HCT116 (cell line): ENCODE measurements at regions not wholly inside any gene's neighbourhood (a gene's known extent, or its start where the extent isn't known, plus 50 kb on each side); places are given as distances from the start of the nearest gene placed in this dataset.

Source experiments
- ATAC-seq: fragments of 200-7000 bp; cut with Tn5 transposase; 2 replicates; pipeline ENCODE4 v1.9.1; 2020; ENCODE audit warnings: mild to moderate bottlenecking, moderate library complexity
- BruUV-seq: library from RNA; stranded (reverse); fragments of 400-500 nt; replicated peaks from 2 replicates; lab custom pipeline; 2021; lab: Mats Ljungman, UMichigan
- CTCF ChIA-PET: fragments of 300-600 bp; sonication (Branson Sonifier 250); formaldehyde crosslinking; loops from one replicate; lab custom pipeline; 2021; ENCODE audit warnings: antibody characterized with exemption; lab: Charles Lee
- POLR2A ChIA-PET: fragments of 300-600, 350-600 bp; sonication (Branson Sonifier 250); formaldehyde crosslinking; loops from one replicate; lab custom pipeline; 2021; ENCODE audit warnings: antibody characterized with exemption; lab: Charles Lee
- RAD21 ChIA-PET, 2 experiments: fragments of 300-600 bp; sonication (Branson Sonifier 250); formaldehyde crosslinking; loops; one replicate each; lab custom pipeline; 2023; ENCODE audit warnings: low total read pairs in 2 of 2; ENCODE audit not compliant: uncharacterized antibody in 2 of 2, unreplicated experiment in 2 of 2, low non-redundant PET in 1 of 2; lab: Charles Lee
- DNase-seq: peaks from one replicate; pipeline ENCODE4 v3.0.0-alpha.2; 2010; ENCODE audit warnings: low read depth, low spot score
- H2AFZ ChIP-seq: fragments of 200-600 bp; shearing (Covaris generic), sonication (generic); 2 replicates; pipeline ENCODE4 v1.6.1; 2017; ENCODE audit warnings: low read depth, mixed run types, mixed read lengths, antibody characterized with exemption, low read length; ENCODE audit not compliant: poor library complexity, severe bottlenecking
- H3K27ac ChIP-seq: 2 replicates; pipeline ENCODE4 v1.5.1; 2012; ENCODE audit warnings: low read depth, low read length
- H3K27me3 ChIP-seq: fragments of 200-600 bp; sonication (generic); 2 replicates; pipeline ENCODE4 v1.6.1; 2016; ENCODE audit warnings: mixed run types, low read length, mixed read lengths; ENCODE audit not compliant: insufficient read depth
- H3K36me3 ChIP-seq, 2 experiments: fragments of 200-500 bp in 1 of 2; fragments of 200-600 bp in 1 of 2; sonication (Bioruptor generic) in 1 of 2; sonication (generic) in 1 of 2; 2 replicates each; pipeline versions ENCODE4 v1.5.1 to v1.6.1; 2014 to 2016; ENCODE audit warnings: low read length in 2 of 2, inconsistent platforms in 1 of 2, mixed read lengths in 1 of 2, mixed run types in 1 of 2; ENCODE audit not compliant: insufficient read depth in 2 of 2, control insufficient read depth in 1 of 2
- H3K4me1 ChIP-seq, 2 experiments: fragments of 200-600 bp in 1 of 2; sonication (generic) in 1 of 2; 2 replicates each; pipeline versions ENCODE4 v1.5.1 to v1.6.1; 2012 to 2017; ENCODE audit warnings: low read length in 2 of 2, inconsistent platforms in 1 of 2, mild to moderate bottlenecking in 1 of 2, mixed read lengths in 1 of 2, mixed run types in 1 of 2, moderate library complexity in 1 of 2; ENCODE audit not compliant: insufficient read depth in 2 of 2, control insufficient read depth in 1 of 2
- H3K4me2 ChIP-seq: fragments of 200-600 bp; sonication (generic); 2 replicates; pipeline ENCODE4 v1.6.1; 2017; ENCODE audit warnings: mixed run types, low read length, mixed read lengths
- H3K4me3 ChIP-seq, 2 experiments: fragments of 200-600 bp in 1 of 2; sonication (generic) in 1 of 2; replicated peaks in 1 of 2; 2 replicates each; pipeline ENCODE4 v1.5.1; 2011 to 2016; ENCODE audit warnings: low read length in 2 of 2, control low read depth in 1 of 2, low read depth in 1 of 2, mild to moderate bottlenecking in 1 of 2, mixed read lengths in 1 of 2, mixed run types in 1 of 2
- H3K79me2 ChIP-seq: fragments of 200-600 bp; sonication (generic); 2 replicates; pipeline ENCODE4 v1.6.1; 2017; ENCODE audit warnings: mild to moderate bottlenecking, mixed run types, low read length, moderate library complexity, mixed read lengths; ENCODE audit not compliant: insufficient read depth
- H3K9ac ChIP-seq: fragments of 200-600 bp; sonication (generic); 2 replicates; pipeline ENCODE4 v1.6.1; 2016; ENCODE audit warnings: low read length, mixed read lengths
- H3K9me2 ChIP-seq: fragments of 200-600 bp; sonication (generic), shearing (Covaris generic); 2 replicates; pipeline ENCODE4 v1.6.1; 2017; ENCODE audit warnings: mixed run types, mild to moderate bottlenecking, moderate library complexity; ENCODE audit not compliant: insufficient read depth
- H3K9me3 ChIP-seq, 2 experiments: fragments of 200-500 bp in 1 of 2; fragments of 200-600 bp in 1 of 2; sonication (Bioruptor generic) in 1 of 2; sonication (generic) in 1 of 2; 2 replicates each; pipeline ENCODE4 v1.6.1; 2014 to 2017; ENCODE audit warnings: low read length in 2 of 2, mixed read lengths in 2 of 2, inconsistent platforms in 1 of 2, low read depth in 1 of 2, mild to moderate bottlenecking in 1 of 2, mixed run types in 1 of 2, moderate library complexity in 1 of 2; ENCODE audit not compliant: control insufficient read depth in 1 of 2, insufficient read depth in 1 of 2
- H4K20me1 ChIP-seq: fragments of 200-600 bp; sonication (generic), shearing (Covaris generic); 2 replicates; pipeline ENCODE4 v1.6.1; 2017; ENCODE audit warnings: mixed run types, mild to moderate bottlenecking, moderate library complexity; ENCODE audit not compliant: insufficient read depth
- CBX3 ChIP-seq: IDR thresholded peaks from 2 replicates; pipeline ENCODE4 v1.6.1; 2012; ENCODE audit warnings: low read depth
- CEBPB ChIP-seq: IDR thresholded peaks from 2 replicates; pipeline ENCODE4 v1.6.1; 2012; ENCODE audit warnings: low read depth
- EGR1 ChIP-seq: IDR thresholded peaks from 2 replicates; pipeline ENCODE4 v1.6.1; 2012; ENCODE audit warnings: low read depth
- FOSL1 ChIP-seq: IDR thresholded peaks from 2 replicates; pipeline ENCODE4 v1.6.1; 2012; ENCODE audit warnings: low read depth
- POLR2A ChIP-seq: IDR thresholded peaks from 2 replicates; pipeline ENCODE4 v1.7.0; 2011; ENCODE audit warnings: borderline replicate concordance; ENCODE audit not compliant: insufficient read depth, insufficient read length; ENCODE audit errors: extremely low read depth
- POLR2AphosphoS5 ChIP-seq: IDR thresholded peaks from 2 replicates; pipeline ENCODE4 v1.6.1; 2011; ENCODE audit warnings: mild to moderate bottlenecking, low read depth, low read length, moderate library complexity
- SIN3A ChIP-seq: IDR thresholded peaks from 2 replicates; pipeline ENCODE4 v1.6.1; 2012; ENCODE audit warnings: low read depth
- TCF7L2 ChIP-seq: IDR thresholded peaks from 2 replicates; pipeline ENCODE4 v1.7.0; 2011; ENCODE audit warnings: borderline replicate concordance, inconsistent platforms; ENCODE audit not compliant: insufficient read depth, insufficient read length; ENCODE audit errors: extremely low read depth
- YY1 ChIP-seq: IDR thresholded peaks from 2 replicates; pipeline ENCODE4 v1.6.1; 2011; ENCODE audit warnings: low read length, low read depth, moderate library complexity, mild to moderate bottlenecking; ENCODE audit not compliant: insufficient replicate concordance; ENCODE audit errors: extremely low read depth
- ZNF274 ChIP-seq: fragments of 200-500 bp; sonication (Bioruptor generic); IDR thresholded peaks from 2 replicates; pipeline ENCODE4 v1.6.1; 2014; ENCODE audit warnings: mild to moderate bottlenecking, low read depth, low read length, inconsistent platforms
- intact Hi-C: fragments of 100-400 bp; cut with micrococcal nuclease; formaldehyde crosslinking; loops from 2 replicates; pipeline ENCODE4 v1.10.0; 2022
- TF ChIP-seq, protein P1 (sequence below): IDR thresholded peaks from 2 replicates; pipeline ENCODE4 v1.6.1; 2012
- TF ChIP-seq, protein P2 (sequence below): IDR thresholded peaks from 2 replicates; pipeline ENCODE4 v1.6.1; 2012; ENCODE audit warnings: low read depth

GRCh38 chr10:111885919-111886318 is 297.6 kb downstream of the GPAM start:
- no peaks in the 10 kb centered on the region for H4K20me1 ChIP-seq
- no peak overlapping the region for H3K9ac ChIP-seq
- H3K4me1 ChIP-seq = no peaks in the 10 kb centered on the region
- no peak overlapping the region for H2AFZ ChIP-seq
- ATAC-seq (no peak), DNase-seq (no peak)
- intact Hi-C loops = no loop called here
- TF ChIP-seq POLR2AphosphoS5 (no peak), EGR1 (no peak), CEBPB (no peak), ZNF274 (no peak), TCF7L2 (no peak), YY1 (no peak), CBX3 (no peak), FOSL1 (no peak), SIN3A (no peak), POLR2A (no peak)
- TF ChIP-seq, protein P1, sequence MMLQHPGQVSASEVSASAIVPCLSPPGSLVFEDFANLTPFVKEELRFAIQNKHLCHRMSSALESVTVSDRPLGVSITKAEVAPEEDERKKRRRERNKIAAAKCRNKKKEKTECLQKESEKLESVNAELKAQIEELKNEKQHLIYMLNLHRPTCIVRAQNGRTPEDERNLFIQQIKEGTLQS = no peak
- TF ChIP-seq, protein P2, sequence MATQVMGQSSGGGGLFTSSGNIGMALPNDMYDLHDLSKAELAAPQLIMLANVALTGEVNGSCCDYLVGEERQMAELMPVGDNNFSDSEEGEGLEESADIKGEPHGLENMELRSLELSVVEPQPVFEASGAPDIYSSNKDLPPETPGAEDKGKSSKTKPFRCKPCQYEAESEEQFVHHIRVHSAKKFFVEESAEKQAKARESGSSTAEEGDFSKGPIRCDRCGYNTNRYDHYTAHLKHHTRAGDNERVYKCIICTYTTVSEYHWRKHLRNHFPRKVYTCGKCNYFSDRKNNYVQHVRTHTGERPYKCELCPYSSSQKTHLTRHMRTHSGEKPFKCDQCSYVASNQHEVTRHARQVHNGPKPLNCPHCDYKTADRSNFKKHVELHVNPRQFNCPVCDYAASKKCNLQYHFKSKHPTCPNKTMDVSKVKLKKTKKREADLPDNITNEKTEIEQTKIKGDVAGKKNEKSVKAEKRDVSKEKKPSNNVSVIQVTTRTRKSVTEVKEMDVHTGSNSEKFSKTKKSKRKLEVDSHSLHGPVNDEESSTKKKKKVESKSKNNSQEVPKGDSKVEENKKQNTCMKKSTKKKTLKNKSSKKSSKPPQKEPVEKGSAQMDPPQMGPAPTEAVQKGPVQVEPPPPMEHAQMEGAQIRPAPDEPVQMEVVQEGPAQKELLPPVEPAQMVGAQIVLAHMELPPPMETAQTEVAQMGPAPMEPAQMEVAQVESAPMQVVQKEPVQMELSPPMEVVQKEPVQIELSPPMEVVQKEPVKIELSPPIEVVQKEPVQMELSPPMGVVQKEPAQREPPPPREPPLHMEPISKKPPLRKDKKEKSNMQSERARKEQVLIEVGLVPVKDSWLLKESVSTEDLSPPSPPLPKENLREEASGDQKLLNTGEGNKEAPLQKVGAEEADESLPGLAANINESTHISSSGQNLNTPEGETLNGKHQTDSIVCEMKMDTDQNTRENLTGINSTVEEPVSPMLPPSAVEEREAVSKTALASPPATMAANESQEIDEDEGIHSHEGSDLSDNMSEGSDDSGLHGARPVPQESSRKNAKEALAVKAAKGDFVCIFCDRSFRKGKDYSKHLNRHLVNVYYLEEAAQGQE = no peak
- H3K27ac ChIP-seq = no peak overlapping the region
- no peak overlapping the region for H3K4me2 ChIP-seq
- ChIA-PET RAD21 (no interaction called here), CTCF (no interaction called here), POLR2A (no interaction called here)
- peaks cover 39% of the 10 kb centered on the region for H3K27me3 ChIP-seq
- no peaks in the 10 kb centered on the region for H3K36me3 ChIP-seq
- no peaks in the 10 kb centered on the region for H3K9me2 ChIP-seq
- H3K4me3 ChIP-seq = no peak overlapping the region
- no TSS peak for BruUV-seq
- H3K79me2 ChIP-seq = no peaks in the 10 kb centered on the region
- H3K9me3 ChIP-seq = no peaks in the 10 kb centered on the region
